Fibroblast of lung (primary cell): ENCODE measurements at regions not wholly inside any gene's neighbourhood (a gene's known extent, or its start where the extent isn't known, plus 50 kb on each side); places are given as distances from the start of the nearest gene placed in this dataset.

Source experiments
- DNase-seq, 2 donors: peaks; one replicate each; pipeline versions ENCODE4 v3.0.0 to v3.0.0-alpha.2; 2010; ENCODE audit warnings: low read depth in 2 of 2
- H2AFZ ChIP-seq: 2 replicates; pipeline ENCODE4 v1.5.1; 2012; ENCODE audit warnings: low read length, control low read depth, inconsistent platforms
- H3K27ac ChIP-seq: 2 replicates; pipeline ENCODE4 v1.5.1; 2011; ENCODE audit warnings: low read length, control low read depth; ENCODE audit not compliant: insufficient read depth
- H3K27me3 ChIP-seq: 2 replicates; pipeline ENCODE4 v1.5.1; 2011; ENCODE audit warnings: mild to moderate bottlenecking, low read length; ENCODE audit not compliant: control insufficient read depth, insufficient read depth
- H3K36me3 ChIP-seq: 2 replicates; pipeline ENCODE4 v1.5.1; 2011; ENCODE audit warnings: low read length; ENCODE audit not compliant: control insufficient read depth, insufficient read depth
- H3K4me1 ChIP-seq: 2 replicates; pipeline ENCODE4 v1.5.1; 2011; ENCODE audit warnings: low read length; ENCODE audit not compliant: control insufficient read depth, insufficient read depth; ENCODE audit errors: extremely low read depth
- H3K4me2 ChIP-seq: 2 replicates; pipeline ENCODE4 v1.5.1; 2011; ENCODE audit warnings: low read length, control low read depth; ENCODE audit not compliant: insufficient read depth; ENCODE audit errors: extremely low read depth
- H3K4me3 ChIP-seq, 4 experiments: fragments of 200-600 bp in 1 of 4; sonication (generic) in 1 of 4; replicated peaks in 1 of 4; 2 replicates each; pipeline ENCODE4 v1.5.1; 2011 to 2016; ENCODE audit warnings: low read length in 4 of 4, low read depth in 3 of 4, mild to moderate bottlenecking in 3 of 4, control low read depth in 2 of 4, inconsistent platforms in 1 of 4, mixed read lengths in 1 of 4; ENCODE audit not compliant: insufficient read depth in 1 of 4; ENCODE audit errors: control extremely low read depth in 1 of 4
- H3K79me2 ChIP-seq: 2 replicates; pipeline ENCODE4 v1.5.1; 2012; ENCODE audit warnings: mild to moderate bottlenecking, low read length, inconsistent platforms; ENCODE audit not compliant: control insufficient read depth, insufficient read depth
- H3K9ac ChIP-seq: 2 replicates; pipeline ENCODE4 v1.5.1; 2011; ENCODE audit warnings: mild to moderate bottlenecking, low read length, control low read depth; ENCODE audit not compliant: insufficient read depth
- H3K9me3 ChIP-seq: 2 replicates; pipeline ENCODE4 v1.5.1; 2012; ENCODE audit warnings: low read depth, low read length; ENCODE audit not compliant: control insufficient read depth, insufficient read depth
- H4K20me1 ChIP-seq: 2 replicates; pipeline ENCODE4 v1.5.1; 2011; ENCODE audit warnings: low read length; ENCODE audit not compliant: control insufficient read depth, insufficient read depth; ENCODE audit errors: extremely low read depth
- EZH2 ChIP-seq: IDR thresholded peaks from 2 replicates; pipeline ENCODE4 v1.5.1; 2012; ENCODE audit warnings: low read length, control low read depth, mild to moderate bottlenecking; ENCODE audit errors: missing control alignments
- TF ChIP-seq, protein P1 (sequence below), 2 donors: IDR thresholded peaks in 1 of 2; conservative IDR thresholded peaks in 1 of 2; 1 replicate in 1 of 2; 2 replicates in 1 of 2; pipeline ENCODE4 v1.5.1; 2011 to 2012; ENCODE audit warnings: low read length in 2 of 2, control low read depth in 1 of 2, inconsistent platforms in 1 of 2, low read depth in 1 of 2, mild to moderate bottlenecking in 1 of 2

GRCh38 chrX:40933706-40934425 lies 151.4 kb upstream of the USP9X start:
- TF ChIP-seq EZH2 = no peak
- TF ChIP-seq, protein P1, sequence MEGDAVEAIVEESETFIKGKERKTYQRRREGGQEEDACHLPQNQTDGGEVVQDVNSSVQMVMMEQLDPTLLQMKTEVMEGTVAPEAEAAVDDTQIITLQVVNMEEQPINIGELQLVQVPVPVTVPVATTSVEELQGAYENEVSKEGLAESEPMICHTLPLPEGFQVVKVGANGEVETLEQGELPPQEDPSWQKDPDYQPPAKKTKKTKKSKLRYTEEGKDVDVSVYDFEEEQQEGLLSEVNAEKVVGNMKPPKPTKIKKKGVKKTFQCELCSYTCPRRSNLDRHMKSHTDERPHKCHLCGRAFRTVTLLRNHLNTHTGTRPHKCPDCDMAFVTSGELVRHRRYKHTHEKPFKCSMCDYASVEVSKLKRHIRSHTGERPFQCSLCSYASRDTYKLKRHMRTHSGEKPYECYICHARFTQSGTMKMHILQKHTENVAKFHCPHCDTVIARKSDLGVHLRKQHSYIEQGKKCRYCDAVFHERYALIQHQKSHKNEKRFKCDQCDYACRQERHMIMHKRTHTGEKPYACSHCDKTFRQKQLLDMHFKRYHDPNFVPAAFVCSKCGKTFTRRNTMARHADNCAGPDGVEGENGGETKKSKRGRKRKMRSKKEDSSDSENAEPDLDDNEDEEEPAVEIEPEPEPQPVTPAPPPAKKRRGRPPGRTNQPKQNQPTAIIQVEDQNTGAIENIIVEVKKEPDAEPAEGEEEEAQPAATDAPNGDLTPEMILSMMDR (conservative IDR thresholded peaks at IDR 0.05 in 1 of 2, IDR thresholded peaks at IDR 0.05 in 1 of 2; ENCODE audit: low read depth in 1 of 2, low read length in 2 of 2) = peak in 1 of 2 donors; percentile 7
- Histone ChIP-seq H3K4me1 (no peaks in the 10 kb centered on the region), H3K4me2 (peak overlapping the region; percentile 73), H3K36me3 (no peaks in the 10 kb centered on the region), H4K20me1 (no peaks in the 10 kb centered on the region), H3K27me3 (no peaks in the 10 kb centered on the region), H3K9me3 (no peaks in the 10 kb centered on the region), H2AFZ (no peak overlapping the region), H3K9ac (no peak overlapping the region), H3K4me3 (peak overlapping the region in 3 of 4 experiments; percentile 23 to 45 (median 45)), H3K27ac (peak overlapping the region; percentile 37), H3K79me2 (no peaks in the 10 kb centered on the region)
- DNase-seq = peak; percentile 68 to 72

- Histone ChIP-seq H2AFZ (no peak overlapping the region), H3K9ac (no peak overlapping the region), H3K27ac (no peak overlapping the region), H3K27me3 (no peaks in the 10 kb centered on the region), H3K4me1 (no peaks in the 10 kb centered on the region), H4K20me1 (no peaks in the 10 kb centered on the region), H3K4me2 (no peak overlapping the region), H3K36me3 (no peaks in the 10 kb centered on the region), H3K9me3 (no peaks in the 10 kb centered on the region), H3K79me2 (no peaks in the 10 kb centered on the region), H3K4me3 (no peak overlapping the region)
- TF ChIP-seq, protein P1 (conservative IDR thresholded peaks at IDR 0.05 in 1 of 2, IDR thresholded peaks at IDR 0.05 in 1 of 2; ENCODE audit: low read depth in 1 of 2, low read length in 2 of 2) = no peak
- TF ChIP-seq EZH2 = no peak
- DNase-seq = no peak
These were observed 148.4 kb upstream of the USP9X start for GRCh38 chrX:40936827-40937226.

- Histone ChIP-seq H4K20me1 (no peaks in the 10 kb centered on the region), H3K9ac (no peak overlapping the region), H2AFZ (no peak overlapping the region), H3K36me3 (no peaks in the 10 kb centered on the region), H3K27me3 (no peaks in the 10 kb centered on the region), H3K4me3 (no peak overlapping the region), H3K27ac (no peak overlapping the region), H3K79me2 (no peaks in the 10 kb centered on the region), H3K4me2 (no peak overlapping the region), H3K4me1 (no peaks in the 10 kb centered on the region), H3K9me3 (no peaks in the 10 kb centered on the region)
- peak in 1 of 2 donors; percentile 59 for DNase-seq
- TF ChIP-seq EZH2 = no peak
- TF ChIP-seq, protein P1 (conservative IDR thresholded peaks at IDR 0.05 in 1 of 2, IDR thresholded peaks at IDR 0.05 in 1 of 2; ENCODE audit: low read depth in 1 of 2, low read length in 2 of 2) = no peak
These were observed 146.8 kb upstream of the USP9X start for GRCh38 chrX:40938423-40938822.
